ENCODE measurements at regions not wholly inside any gene's neighbourhood (a gene's known extent, or its start where the extent isn't known, plus 50 kb on each side); places are given as distances from the start of the nearest gene placed in this dataset.

- TF ChIP-seq, protein P1, sequence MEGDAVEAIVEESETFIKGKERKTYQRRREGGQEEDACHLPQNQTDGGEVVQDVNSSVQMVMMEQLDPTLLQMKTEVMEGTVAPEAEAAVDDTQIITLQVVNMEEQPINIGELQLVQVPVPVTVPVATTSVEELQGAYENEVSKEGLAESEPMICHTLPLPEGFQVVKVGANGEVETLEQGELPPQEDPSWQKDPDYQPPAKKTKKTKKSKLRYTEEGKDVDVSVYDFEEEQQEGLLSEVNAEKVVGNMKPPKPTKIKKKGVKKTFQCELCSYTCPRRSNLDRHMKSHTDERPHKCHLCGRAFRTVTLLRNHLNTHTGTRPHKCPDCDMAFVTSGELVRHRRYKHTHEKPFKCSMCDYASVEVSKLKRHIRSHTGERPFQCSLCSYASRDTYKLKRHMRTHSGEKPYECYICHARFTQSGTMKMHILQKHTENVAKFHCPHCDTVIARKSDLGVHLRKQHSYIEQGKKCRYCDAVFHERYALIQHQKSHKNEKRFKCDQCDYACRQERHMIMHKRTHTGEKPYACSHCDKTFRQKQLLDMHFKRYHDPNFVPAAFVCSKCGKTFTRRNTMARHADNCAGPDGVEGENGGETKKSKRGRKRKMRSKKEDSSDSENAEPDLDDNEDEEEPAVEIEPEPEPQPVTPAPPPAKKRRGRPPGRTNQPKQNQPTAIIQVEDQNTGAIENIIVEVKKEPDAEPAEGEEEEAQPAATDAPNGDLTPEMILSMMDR (IDR thresholded peaks at IDR 0.05), result no peak
- no peak for TF ChIP-seq POLR2A (IDR thresholded peaks at IDR 0.05)
Observed at GRCh38 chr20:6888736-6889395, 121.4 kb downstream of the BMP2 start.
